DOHH2 (cell line): ENCODE measurements at regions not wholly inside any gene's neighbourhood (a gene's known extent, or its start where the extent isn't known, plus 50 kb on each side); places are given as distances from the start of the nearest gene placed in this dataset.

Source experiments
- H3F3A ChIP-seq: fragments of 200-600 bp; sonication (generic), shearing (Covaris generic); 2 replicates; pipeline ENCODE4 v1.6.0; 2016; ENCODE audit warnings: antibody characterized with exemption, mild to moderate bottlenecking; ENCODE audit not compliant: control insufficient read depth, insufficient read depth
- H3K27ac ChIP-seq: fragments of 200-600 bp; sonication (generic); 2 replicates; pipeline ENCODE4 v1.5.1; 2014; ENCODE audit warnings: low read depth, mild to moderate bottlenecking, low read length, moderate library complexity
- H3K27me3 ChIP-seq: fragments of 200-600 bp; sonication (generic); 2 replicates; pipeline ENCODE4 v1.6.1; 2014; ENCODE audit warnings: mild to moderate bottlenecking, low read length, mixed read lengths; ENCODE audit not compliant: control insufficient read depth
- H3K36me3 ChIP-seq: fragments of 200-600 bp; sonication (generic); 2 replicates; pipeline ENCODE4 v1.6.1; 2014; ENCODE audit warnings: mild to moderate bottlenecking, low read length, moderate library complexity, mixed read lengths; ENCODE audit not compliant: control insufficient read depth
- H3K4me1 ChIP-seq: fragments of 200-600 bp; sonication (generic); 2 replicates; pipeline ENCODE4 v1.6.1; 2014; ENCODE audit warnings: mild to moderate bottlenecking, low read length, mixed read lengths; ENCODE audit not compliant: control insufficient read depth
- H3K4me2 ChIP-seq: fragments of 200-600 bp; sonication (generic); 2 replicates; pipeline ENCODE4 v1.6.0; 2014; ENCODE audit warnings: mild to moderate bottlenecking, low read length, moderate library complexity
- H3K4me3 ChIP-seq: fragments of 200-600 bp; sonication (generic); 2 replicates; pipeline ENCODE4 v1.5.1; 2014; ENCODE audit warnings: mild to moderate bottlenecking, low read length, mixed read lengths
- H3K79me2 ChIP-seq: fragments of 200-600 bp; sonication (generic); 2 replicates; pipeline ENCODE4 v1.6.1; 2014; ENCODE audit warnings: mild to moderate bottlenecking, low read length, mixed read lengths; ENCODE audit not compliant: control insufficient read depth
- H3K9me2 ChIP-seq: fragments of 200-600 bp; sonication (generic); replicated peaks from 2 replicates; pipeline ENCODE4 v1.6.1; 2014; ENCODE audit warnings: mild to moderate bottlenecking, low read length, mixed read lengths; ENCODE audit not compliant: control insufficient read depth
- H3K9me3 ChIP-seq: fragments of 200-600 bp; sonication (generic); 2 replicates; pipeline ENCODE4 v1.6.1; 2014; ENCODE audit warnings: antibody characterized with exemption, low read length, mixed read lengths; ENCODE audit not compliant: control insufficient read depth, insufficient read depth
- H4K20me1 ChIP-seq: fragments of 200-600 bp; sonication (generic); 2 replicates; pipeline ENCODE4 v1.6.0; 2014; ENCODE audit warnings: low read depth, mild to moderate bottlenecking, antibody characterized with exemption, low read length, moderate library complexity; ENCODE audit not compliant: control insufficient read depth, insufficient read depth
- EZH2phosphoT487 ChIP-seq: fragments of 200-600 bp; sonication (generic); IDR thresholded peaks from 2 replicates; pipeline ENCODE4 v1.6.1; 2017; ENCODE audit warnings: borderline replicate concordance, mild to moderate bottlenecking, antibody characterized with exemption, low read length, moderate library complexity, mixed read lengths
- TF ChIP-seq, protein P1 (sequence below): fragments of 200-600 bp; sonication (generic); IDR thresholded peaks from one replicate; pipeline ENCODE4 v1.5.1; 2014; ENCODE audit warnings: antibody characterized with exemption, mild to moderate bottlenecking, low read depth, low read length; ENCODE audit not compliant: poor library complexity, severe bottlenecking

DNA sequence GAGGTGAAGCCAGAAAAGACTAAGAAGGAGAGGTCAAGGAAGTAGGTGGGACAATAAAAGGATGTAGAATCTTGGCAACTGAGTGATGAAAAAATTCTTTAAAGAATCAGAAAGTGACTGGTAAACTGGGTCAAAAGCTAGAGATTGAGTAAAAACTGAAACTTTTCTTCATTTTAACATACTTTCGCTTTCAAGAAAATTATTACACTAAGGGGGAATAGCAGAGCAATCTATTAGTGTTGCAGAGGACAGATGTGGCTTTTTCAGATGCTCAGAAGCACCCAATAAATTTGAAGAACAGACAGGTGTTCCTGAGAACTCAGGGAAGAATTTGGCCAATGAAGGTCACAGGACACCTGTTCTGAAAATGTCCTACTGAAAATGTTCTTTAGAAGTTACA is 805.4 kb upstream of the ALCAM start:
- Histone ChIP-seq H3K9me3 (no peaks in the 10 kb centered on the region), H3K4me3 (no peak overlapping the region), H3K36me3 (no peaks in the 10 kb centered on the region), H3K27me3 (no peaks in the 10 kb centered on the region), H3K27ac (no peak overlapping the region), H3K4me1 (no peaks in the 10 kb centered on the region), H3K4me2 (no peak overlapping the region), H3F3A (no peaks in the 10 kb centered on the region), H4K20me1 (no peaks in the 10 kb centered on the region), H3K79me2 (no peaks in the 10 kb centered on the region), H3K9me2 (no peaks in the 10 kb centered on the region)
- no peak for TF ChIP-seq EZH2phosphoT487
- TF ChIP-seq, protein P1, sequence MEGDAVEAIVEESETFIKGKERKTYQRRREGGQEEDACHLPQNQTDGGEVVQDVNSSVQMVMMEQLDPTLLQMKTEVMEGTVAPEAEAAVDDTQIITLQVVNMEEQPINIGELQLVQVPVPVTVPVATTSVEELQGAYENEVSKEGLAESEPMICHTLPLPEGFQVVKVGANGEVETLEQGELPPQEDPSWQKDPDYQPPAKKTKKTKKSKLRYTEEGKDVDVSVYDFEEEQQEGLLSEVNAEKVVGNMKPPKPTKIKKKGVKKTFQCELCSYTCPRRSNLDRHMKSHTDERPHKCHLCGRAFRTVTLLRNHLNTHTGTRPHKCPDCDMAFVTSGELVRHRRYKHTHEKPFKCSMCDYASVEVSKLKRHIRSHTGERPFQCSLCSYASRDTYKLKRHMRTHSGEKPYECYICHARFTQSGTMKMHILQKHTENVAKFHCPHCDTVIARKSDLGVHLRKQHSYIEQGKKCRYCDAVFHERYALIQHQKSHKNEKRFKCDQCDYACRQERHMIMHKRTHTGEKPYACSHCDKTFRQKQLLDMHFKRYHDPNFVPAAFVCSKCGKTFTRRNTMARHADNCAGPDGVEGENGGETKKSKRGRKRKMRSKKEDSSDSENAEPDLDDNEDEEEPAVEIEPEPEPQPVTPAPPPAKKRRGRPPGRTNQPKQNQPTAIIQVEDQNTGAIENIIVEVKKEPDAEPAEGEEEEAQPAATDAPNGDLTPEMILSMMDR, result no peak

- Histone ChIP-seq H3K27ac (no peak overlapping the region), H3K9me3 (no peaks in the 10 kb centered on the region), H3K9me2 (no peaks in the 10 kb centered on the region), H3K36me3 (no peaks in the 10 kb centered on the region), H3K4me1 (no peaks in the 10 kb centered on the region), H3K4me2 (no peak overlapping the region), H3F3A (no peaks in the 10 kb centered on the region), H3K79me2 (no peaks in the 10 kb centered on the region), H4K20me1 (no peaks in the 10 kb centered on the region), H3K27me3 (no peaks in the 10 kb centered on the region), H3K4me3 (no peak overlapping the region)
- TF ChIP-seq, protein P1, result peak; percentile 67
- TF ChIP-seq EZH2phosphoT487, result no peak
Measured at GRCh38 chr3:104564045-104564643, 802.6 kb upstream of the ALCAM start.

GRCh38 chr3:104566054-104566453 is 800.7 kb upstream of the ALCAM start:
- H3K9me2 ChIP-seq, result no peaks in the 10 kb centered on the region
- H3K4me1 ChIP-seq, result no peaks in the 10 kb centered on the region
- no peaks in the 10 kb centered on the region for H4K20me1 ChIP-seq
- H3K27me3 ChIP-seq, result no peaks in the 10 kb centered on the region
- TF ChIP-seq EZH2phosphoT487, result no peak
- TF ChIP-seq, protein P1, result no peak
- no peak overlapping the region for H3K4me2 ChIP-seq
- no peaks in the 10 kb centered on the region for H3K79me2 ChIP-seq
- H3K27ac ChIP-seq, result no peak overlapping the region
- no peak overlapping the region for H3K4me3 ChIP-seq
- H3F3A ChIP-seq, result no peaks in the 10 kb centered on the region
- H3K9me3 ChIP-seq, result no peaks in the 10 kb centered on the region
- no peaks in the 10 kb centered on the region for H3K36me3 ChIP-seq
